Cardiac muscle cell (in vitro differentiated cells and primary cell): ENCODE measurements at regions not wholly inside any gene's neighbourhood (a gene's known extent, or its start where the extent isn't known, plus 50 kb on each side); places are given as distances from the start of the nearest gene placed in this dataset.

Experiments used
- DNase-seq, 2 donors: peaks; one replicate each; pipeline versions ENCODE4 v3.0.0 to v3.0.0-alpha.2; 2010 to 2017; ENCODE audit warnings: low read depth in 1 of 2, low spot score in 1 of 2
- H3K27ac ChIP-seq: fragments of 200-600 bp; sonication (generic); 2 replicates; pipeline ENCODE4 v1.5.1; 2016
- H3K27me3 ChIP-seq: fragments of 200-600 bp; sonication (generic); 2 replicates; pipeline ENCODE4 v1.6.0; 2016; ENCODE audit warnings: control low read depth
- H3K36me3 ChIP-seq: fragments of 200-600 bp; sonication (generic); 2 replicates; pipeline ENCODE4 v1.5.1; 2016; ENCODE audit warnings: control low read depth
- H3K4me1 ChIP-seq: fragments of 200-600 bp; sonication (generic); 2 replicates; pipeline ENCODE4 v1.8.1; 2017; ENCODE audit warnings: low read depth, mild to moderate bottlenecking, mixed run types
- H3K4me3 ChIP-seq: fragments of 200-600 bp; sonication (generic); 2 replicates; pipeline ENCODE4 v1.5.1; 2016; ENCODE audit warnings: mild to moderate bottlenecking
- H3K9me3 ChIP-seq: fragments of 200-600 bp; sonication (generic); 2 replicates; pipeline ENCODE4 v1.5.1; 2017; ENCODE audit warnings: low read depth, mild to moderate bottlenecking, control low read depth
- CTCF ChIP-seq: IDR thresholded peaks from 2 replicates; pipeline ENCODE4 v1.5.1; 2012; ENCODE audit warnings: low read depth, mild to moderate bottlenecking, low read length

- no peak overlapping the region for H3K4me3 ChIP-seq
- DNase-seq = no peak
- H3K27ac ChIP-seq = no peak overlapping the region
- H3K9me3 ChIP-seq = no peaks in the 10 kb centered on the region
- no peak for TF ChIP-seq CTCF
- H3K4me1 ChIP-seq = no peaks in the 10 kb centered on the region
- no peaks in the 10 kb centered on the region for H3K36me3 ChIP-seq
- no peaks in the 10 kb centered on the region for H3K27me3 ChIP-seq
Measured at GRCh38 chr4:18294846-18295245, 273.3 kb upstream of the LCORL start.

GRCh38 chr4:18294021-18294420, 272.5 kb upstream of the LCORL start:
- no peak overlapping the region for H3K27ac ChIP-seq
- no peaks in the 10 kb centered on the region for H3K27me3 ChIP-seq
- TF ChIP-seq CTCF = no peak
- H3K36me3 ChIP-seq = no peaks in the 10 kb centered on the region
- H3K4me1 ChIP-seq = no peaks in the 10 kb centered on the region
- H3K4me3 ChIP-seq = no peak overlapping the region
- no peaks in the 10 kb centered on the region for H3K9me3 ChIP-seq
- DNase-seq = no peak

GRCh38 chr4:18292411-18292810, 270.9 kb upstream of the LCORL start:
- no peak for TF ChIP-seq CTCF
- no peaks in the 10 kb centered on the region for H3K9me3 ChIP-seq
- no peaks in the 10 kb centered on the region for H3K4me1 ChIP-seq
- no peak for DNase-seq
- no peaks in the 10 kb centered on the region for H3K36me3 ChIP-seq
- no peak overlapping the region for H3K4me3 ChIP-seq
- no peak overlapping the region for H3K27ac ChIP-seq
- no peaks in the 10 kb centered on the region for H3K27me3 ChIP-seq

GRCh38 chr4:18291981-18292380, 270.4 kb upstream of the LCORL start:
- H3K27me3 ChIP-seq = no peaks in the 10 kb centered on the region
- no peaks in the 10 kb centered on the region for H3K9me3 ChIP-seq
- H3K4me1 ChIP-seq = no peaks in the 10 kb centered on the region
- H3K36me3 ChIP-seq = no peaks in the 10 kb centered on the region
- no peak for DNase-seq
- TF ChIP-seq CTCF = no peak
- H3K27ac ChIP-seq = no peak overlapping the region
- H3K4me3 ChIP-seq = no peak overlapping the region

GRCh38 chr4:18291256-18291655, 269.7 kb upstream of the LCORL start:
- DNase-seq = no peak
- no peak overlapping the region for H3K27ac ChIP-seq
- H3K4me1 ChIP-seq = no peaks in the 10 kb centered on the region
- H3K4me3 ChIP-seq = no peak overlapping the region
- TF ChIP-seq CTCF = no peak
- H3K36me3 ChIP-seq = no peaks in the 10 kb centered on the region
- H3K9me3 ChIP-seq = no peaks in the 10 kb centered on the region
- no peaks in the 10 kb centered on the region for H3K27me3 ChIP-seq

- Histone ChIP-seq H3K4me3 (no peak overlapping the region), H3K4me1 (no peaks in the 10 kb centered on the region), H3K36me3 (no peaks in the 10 kb centered on the region), H3K9me3 (no peaks in the 10 kb centered on the region), H3K27me3 (no peaks in the 10 kb centered on the region), H3K27ac (no peak overlapping the region)
- TF ChIP-seq CTCF = no peak
- no peak for DNase-seq
Measured at GRCh38 chr4:18285357-18285756, 263.8 kb upstream of the LCORL start.
